ENCODE measurements at regions not wholly inside any gene's neighbourhood (a gene's known extent, or its start where the extent isn't known, plus 50 kb on each side); places are given as distances from the start of the nearest gene placed in this dataset.

GRCh38 chr6:150304429-150304828 lies 64.4 kb upstream of the IYD start:
- H3K4me2 ChIP-seq (ENCODE audit: low read length), result no peak overlapping the region
- H3K79me2 ChIP-seq (ENCODE audit: low read length), result no peaks in the 10 kb centered on the region
- H3K27ac ChIP-seq (ENCODE audit: low read length), result no peak overlapping the region
- H2AFZ ChIP-seq (ENCODE audit: low read depth, low read length), result no peak overlapping the region
- no peaks in the 10 kb centered on the region for H3K36me3 ChIP-seq (replicated peaks; ENCODE audit: low read depth, low read length)
- 0 out of 2 replicates have a peak, but pooled peaks cover 3% of the 10 kb centered on the region for H4K20me1 ChIP-seq (ENCODE audit: insufficient read depth, low read length)
- TF ChIP-seq, protein P1, sequence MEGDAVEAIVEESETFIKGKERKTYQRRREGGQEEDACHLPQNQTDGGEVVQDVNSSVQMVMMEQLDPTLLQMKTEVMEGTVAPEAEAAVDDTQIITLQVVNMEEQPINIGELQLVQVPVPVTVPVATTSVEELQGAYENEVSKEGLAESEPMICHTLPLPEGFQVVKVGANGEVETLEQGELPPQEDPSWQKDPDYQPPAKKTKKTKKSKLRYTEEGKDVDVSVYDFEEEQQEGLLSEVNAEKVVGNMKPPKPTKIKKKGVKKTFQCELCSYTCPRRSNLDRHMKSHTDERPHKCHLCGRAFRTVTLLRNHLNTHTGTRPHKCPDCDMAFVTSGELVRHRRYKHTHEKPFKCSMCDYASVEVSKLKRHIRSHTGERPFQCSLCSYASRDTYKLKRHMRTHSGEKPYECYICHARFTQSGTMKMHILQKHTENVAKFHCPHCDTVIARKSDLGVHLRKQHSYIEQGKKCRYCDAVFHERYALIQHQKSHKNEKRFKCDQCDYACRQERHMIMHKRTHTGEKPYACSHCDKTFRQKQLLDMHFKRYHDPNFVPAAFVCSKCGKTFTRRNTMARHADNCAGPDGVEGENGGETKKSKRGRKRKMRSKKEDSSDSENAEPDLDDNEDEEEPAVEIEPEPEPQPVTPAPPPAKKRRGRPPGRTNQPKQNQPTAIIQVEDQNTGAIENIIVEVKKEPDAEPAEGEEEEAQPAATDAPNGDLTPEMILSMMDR (IDR thresholded peaks at IDR 0.05; ENCODE audit: low read depth, low read length), result no peak
- TF ChIP-seq EZH2phosphoT487 (IDR thresholded peaks at IDR 0.05; ENCODE audit: low read depth), result no peak
- H3K9ac ChIP-seq (ENCODE audit: low read length), result no peak overlapping the region
- no peak overlapping the region for H3K4me3 ChIP-seq (ENCODE audit: low read length)
- peaks cover 19% of the 10 kb centered on the region for H3K4me1 ChIP-seq (ENCODE audit: low read length)
- H3K27me3 ChIP-seq (ENCODE audit: low read depth, low read length), result peaks cover 27% of the 10 kb centered on the region
- no peaks in the 10 kb centered on the region for H3K9me3 ChIP-seq (ENCODE audit: insufficient read depth, low read length)

DNA sequence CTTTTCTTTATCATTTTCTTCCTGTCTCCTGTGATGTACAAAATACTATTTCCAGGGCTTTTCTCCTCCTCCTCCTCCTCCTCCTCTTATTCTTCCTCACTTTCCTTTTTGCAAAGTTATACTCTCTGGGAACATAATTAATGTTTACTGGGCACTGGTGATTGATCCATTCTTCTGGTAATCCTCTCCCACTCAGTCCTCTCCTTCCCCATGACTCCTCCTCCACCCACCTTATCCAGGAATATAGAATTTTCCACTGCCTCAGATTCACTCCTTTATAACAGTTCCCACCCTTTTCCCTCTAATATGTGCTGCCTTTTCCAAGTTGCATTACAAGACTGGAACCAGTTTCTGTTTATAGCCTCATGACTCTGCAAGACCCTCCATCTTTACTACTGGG lies 62.5 kb upstream of the IYD start:
- Histone ChIP-seq H3K9ac (ENCODE audit: low read length) (no peak overlapping the region), H3K36me3 (replicated peaks; ENCODE audit: low read depth, low read length) (no peaks in the 10 kb centered on the region), H3K4me3 (ENCODE audit: low read length) (no peak overlapping the region), H3K27ac (ENCODE audit: low read length) (no peak overlapping the region), H3K79me2 (ENCODE audit: low read length) (no peaks in the 10 kb centered on the region), H4K20me1 (ENCODE audit: insufficient read depth, low read length) (0 out of 2 replicates have a peak, but pooled peaks cover 3% of the 10 kb centered on the region), H3K27me3 (ENCODE audit: low read depth, low read length) (peaks cover 20% of the 10 kb centered on the region), H3K4me1 (ENCODE audit: low read length) (peaks cover 19% of the 10 kb centered on the region), H2AFZ (ENCODE audit: low read depth, low read length) (no peak overlapping the region), H3K4me2 (ENCODE audit: low read length) (no peak overlapping the region), H3K9me3 (ENCODE audit: insufficient read depth, low read length) (no peaks in the 10 kb centered on the region)
- TF ChIP-seq EZH2phosphoT487 (IDR thresholded peaks at IDR 0.05; ENCODE audit: low read depth), result no peak
- TF ChIP-seq, protein P1 (IDR thresholded peaks at IDR 0.05; ENCODE audit: low read depth, low read length), result no peak

DNA sequence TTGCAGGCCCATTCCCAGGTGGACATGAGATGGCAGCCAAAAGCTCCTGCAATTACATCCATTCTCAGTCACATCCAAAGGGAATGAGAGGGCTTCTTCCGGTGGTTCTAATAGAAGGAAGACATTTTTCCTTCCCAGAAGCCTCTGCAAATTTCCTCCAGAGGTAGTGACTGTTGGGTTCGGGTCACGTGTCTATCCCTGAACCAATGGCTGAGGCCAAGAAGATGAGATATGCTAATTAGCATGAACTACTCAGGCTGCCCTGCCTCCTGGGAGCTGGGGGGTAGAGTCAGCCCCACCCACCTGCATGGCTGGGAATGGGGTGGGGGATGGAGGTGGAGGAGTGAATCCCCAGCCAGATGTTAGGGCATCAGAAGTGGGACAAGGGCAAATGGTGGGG lies 61.3 kb upstream of the IYD start:
- Histone ChIP-seq H3K27ac (ENCODE audit: low read length) (no peak overlapping the region), H3K79me2 (ENCODE audit: low read length) (no peaks in the 10 kb centered on the region), H3K27me3 (ENCODE audit: low read depth, low read length) (peaks cover 18% of the 10 kb centered on the region), H3K4me3 (ENCODE audit: low read length) (no peak overlapping the region), H2AFZ (ENCODE audit: low read depth, low read length) (no peak overlapping the region), H3K9me3 (ENCODE audit: insufficient read depth, low read length) (no peaks in the 10 kb centered on the region), H3K9ac (ENCODE audit: low read length) (no peak overlapping the region), H3K4me2 (ENCODE audit: low read length) (no peak overlapping the region), H3K36me3 (replicated peaks; ENCODE audit: low read depth, low read length) (no peaks in the 10 kb centered on the region), H3K4me1 (ENCODE audit: low read length) (peaks cover 10% of the 10 kb centered on the region), H4K20me1 (ENCODE audit: insufficient read depth, low read length) (no peaks in the 10 kb centered on the region)
- TF ChIP-seq, protein P1 (IDR thresholded peaks at IDR 0.05; ENCODE audit: low read depth, low read length), result no peak
- TF ChIP-seq EZH2phosphoT487 (IDR thresholded peaks at IDR 0.05; ENCODE audit: low read depth), result no peak

DNA sequence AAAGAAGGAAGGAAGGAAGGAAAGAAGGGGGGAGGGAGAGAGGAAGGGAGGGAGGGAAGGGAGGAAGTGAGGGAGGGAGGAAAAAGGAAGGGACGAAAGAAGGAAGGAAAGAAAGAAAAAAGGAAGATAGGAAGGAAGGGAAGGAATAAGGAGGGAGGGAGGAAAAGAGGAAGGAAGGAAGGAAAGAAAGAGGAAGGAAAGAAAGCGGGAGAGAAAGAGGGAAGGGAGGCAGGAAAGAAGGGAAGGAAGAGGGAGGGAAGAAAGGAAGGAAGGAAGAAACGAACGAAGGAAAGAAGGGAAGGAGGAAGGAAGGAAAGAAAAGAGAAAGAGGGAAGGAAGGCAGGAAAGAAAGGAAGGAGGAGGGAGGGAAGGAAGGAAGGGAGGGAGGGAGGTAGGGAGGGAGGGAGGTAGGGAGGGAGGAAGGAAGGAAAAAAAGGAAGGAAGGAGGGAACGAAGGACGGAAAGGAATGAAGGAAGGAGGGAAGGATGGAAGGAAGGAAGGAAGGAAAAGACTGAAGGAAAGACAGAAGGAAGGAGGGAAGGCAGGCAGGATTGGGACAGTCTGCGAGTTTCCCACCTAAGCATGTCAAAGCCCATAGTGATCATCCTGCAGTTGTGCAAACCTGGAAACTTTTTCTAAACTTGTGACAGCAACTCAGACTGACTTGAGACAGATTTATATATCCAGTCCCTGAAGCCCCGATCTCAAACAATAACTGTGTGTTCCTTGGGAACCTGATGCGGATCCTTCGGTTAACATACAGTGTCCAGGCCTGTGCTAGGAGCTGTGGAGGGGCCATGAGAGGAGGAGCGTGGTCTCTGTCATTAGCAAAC lies 59.8 kb upstream of the IYD start:
- Histone ChIP-seq H3K9me3 (ENCODE audit: insufficient read depth, low read length) (no peaks in the 10 kb centered on the region), H3K27ac (ENCODE audit: low read length) (no peak overlapping the region), H3K79me2 (ENCODE audit: low read length) (no peaks in the 10 kb centered on the region), H3K27me3 (ENCODE audit: low read depth, low read length) (peaks cover 3% of the 10 kb centered on the region; the same call in 1 of the 2 replicates), H3K4me3 (ENCODE audit: low read length) (no peak overlapping the region), H3K9ac (ENCODE audit: low read length) (no peak overlapping the region), H4K20me1 (ENCODE audit: insufficient read depth, low read length) (no peaks in the 10 kb centered on the region), H3K4me1 (ENCODE audit: low read length) (peaks cover 5% of the 10 kb centered on the region; the same call in 1 of the 2 replicates), H3K4me2 (ENCODE audit: low read length) (no peak overlapping the region), H3K36me3 (replicated peaks; ENCODE audit: low read depth, low read length) (no peaks in the 10 kb centered on the region), H2AFZ (ENCODE audit: low read depth, low read length) (no peak overlapping the region)
- TF ChIP-seq EZH2phosphoT487 (IDR thresholded peaks at IDR 0.05; ENCODE audit: low read depth), result no peak
- TF ChIP-seq, protein P1 (IDR thresholded peaks at IDR 0.05; ENCODE audit: low read depth, low read length), result no peak
